ENCODE measurements at regions not wholly inside any gene's neighbourhood (a gene's known extent, or its start where the extent isn't known, plus 50 kb on each side); places are given as distances from the start of the nearest gene placed in this dataset.

DNA sequence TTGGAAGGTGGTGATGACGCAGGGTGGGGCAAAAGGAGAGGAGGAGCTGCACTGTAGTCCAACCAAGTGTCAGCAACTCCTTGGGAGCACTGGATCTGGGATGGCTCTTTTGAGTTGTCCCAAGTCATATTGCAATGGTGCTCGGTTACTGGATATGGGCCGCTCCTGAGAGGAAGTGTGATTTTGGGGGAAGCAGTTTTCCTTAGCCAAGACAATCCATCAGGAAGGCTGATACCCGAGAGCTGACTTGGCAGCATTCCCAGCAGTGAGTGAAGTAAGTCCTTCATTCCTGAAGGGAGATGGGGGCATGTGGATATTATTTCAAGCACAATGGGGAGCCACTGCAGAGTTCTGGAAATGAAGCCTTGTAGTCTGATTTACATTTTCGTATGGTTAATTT is 354.1 kb downstream of the RFPL4B start:
- TF ChIP-seq, protein P1, sequence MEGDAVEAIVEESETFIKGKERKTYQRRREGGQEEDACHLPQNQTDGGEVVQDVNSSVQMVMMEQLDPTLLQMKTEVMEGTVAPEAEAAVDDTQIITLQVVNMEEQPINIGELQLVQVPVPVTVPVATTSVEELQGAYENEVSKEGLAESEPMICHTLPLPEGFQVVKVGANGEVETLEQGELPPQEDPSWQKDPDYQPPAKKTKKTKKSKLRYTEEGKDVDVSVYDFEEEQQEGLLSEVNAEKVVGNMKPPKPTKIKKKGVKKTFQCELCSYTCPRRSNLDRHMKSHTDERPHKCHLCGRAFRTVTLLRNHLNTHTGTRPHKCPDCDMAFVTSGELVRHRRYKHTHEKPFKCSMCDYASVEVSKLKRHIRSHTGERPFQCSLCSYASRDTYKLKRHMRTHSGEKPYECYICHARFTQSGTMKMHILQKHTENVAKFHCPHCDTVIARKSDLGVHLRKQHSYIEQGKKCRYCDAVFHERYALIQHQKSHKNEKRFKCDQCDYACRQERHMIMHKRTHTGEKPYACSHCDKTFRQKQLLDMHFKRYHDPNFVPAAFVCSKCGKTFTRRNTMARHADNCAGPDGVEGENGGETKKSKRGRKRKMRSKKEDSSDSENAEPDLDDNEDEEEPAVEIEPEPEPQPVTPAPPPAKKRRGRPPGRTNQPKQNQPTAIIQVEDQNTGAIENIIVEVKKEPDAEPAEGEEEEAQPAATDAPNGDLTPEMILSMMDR (IDR thresholded peaks at IDR 0.05) = no peak
- Histone ChIP-seq H3K27ac (no peak overlapping the region), H3K4me3 (no peak overlapping the region)
- no peak for DNase-seq (ENCODE audit: low spot score)

DNA sequence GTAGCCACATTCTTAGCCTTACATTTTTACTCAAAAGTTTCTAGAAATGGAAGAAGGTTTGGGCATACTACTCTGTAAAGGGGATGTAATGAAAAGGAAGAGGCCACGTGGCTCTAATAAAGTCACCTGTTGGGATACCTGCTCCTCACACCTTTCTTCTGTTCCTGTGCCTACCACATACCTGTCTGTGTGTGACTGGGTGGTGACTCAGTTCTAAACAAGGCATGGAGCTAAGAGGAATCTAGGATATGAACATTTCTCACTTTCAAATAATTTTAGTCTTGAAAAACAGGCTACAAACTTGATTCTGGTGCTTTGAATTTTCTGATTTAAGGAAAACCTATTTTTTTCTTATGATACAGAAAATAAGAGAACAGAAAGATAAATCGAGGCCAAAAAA is 363.6 kb downstream of the RFPL4B start:
- no peak overlapping the region for H3K27ac ChIP-seq
- TF ChIP-seq, protein P1 (IDR thresholded peaks at IDR 0.05) = no peak
- DNase-seq (ENCODE audit: low spot score) = no peak
- no peak overlapping the region for H3K4me3 ChIP-seq

DNA sequence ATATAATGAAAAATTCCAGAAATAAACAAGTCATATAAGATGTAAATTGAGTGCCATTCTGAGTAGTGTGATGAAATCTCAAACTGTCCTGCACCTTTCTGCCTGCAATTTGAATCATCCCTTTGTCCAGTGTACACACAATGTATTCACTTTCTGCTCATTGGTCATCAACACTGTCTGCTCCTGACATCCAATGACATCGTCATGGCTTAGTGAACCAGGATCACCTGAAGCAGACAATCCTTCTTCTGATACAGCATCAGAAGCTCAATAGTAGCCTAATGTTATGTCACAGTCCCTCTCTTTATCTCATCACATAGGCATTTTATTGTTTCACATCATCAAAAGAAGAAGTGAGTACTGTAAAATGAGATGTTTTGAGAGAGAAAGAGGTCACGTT is 366.3 kb downstream of the RFPL4B start:
- no peak for DNase-seq (ENCODE audit: low spot score)
- Histone ChIP-seq H3K27ac (no peak overlapping the region), H3K4me3 (no peak overlapping the region)
- TF ChIP-seq, protein P1 (IDR thresholded peaks at IDR 0.05) = no peak

GRCh38 chr6:112717401-112717800 is 370.3 kb downstream of the RFPL4B start:
- DNase-seq (ENCODE audit: low spot score) = no peak
- Histone ChIP-seq H3K4me3 (no peak overlapping the region), H3K27ac (no peak overlapping the region)
- TF ChIP-seq, protein P1 (IDR thresholded peaks at IDR 0.05) = no peak

GRCh38 chr6:112717856-112718255 is 370.7 kb downstream of the RFPL4B start:
- TF ChIP-seq, protein P1 (IDR thresholded peaks at IDR 0.05) = no peak
- H3K4me3 ChIP-seq = no peak overlapping the region
- no peak overlapping the region for H3K27ac ChIP-seq
- no peak for DNase-seq (ENCODE audit: low spot score)

- TF ChIP-seq, protein P1 (IDR thresholded peaks at IDR 0.05) = no peak
- no peak for DNase-seq (ENCODE audit: low spot score)
- Histone ChIP-seq H3K27ac (no peak overlapping the region), H3K4me3 (no peak overlapping the region)
Measured at GRCh38 chr6:112725541-112726085, 378.5 kb downstream of the RFPL4B start.

- no peak for DNase-seq (ENCODE audit: low spot score)
- Histone ChIP-seq H3K4me3 (no peak overlapping the region), H3K27ac (no peak overlapping the region)
- TF ChIP-seq, protein P1 (IDR thresholded peaks at IDR 0.05) = no peak
Measured at GRCh38 chr6:112735129-112735528, 388.0 kb downstream of the RFPL4B start.
